DOHH2 (cell line): ENCODE measurements at regions not wholly inside any gene's neighbourhood (a gene's known extent, or its start where the extent isn't known, plus 50 kb on each side); places are given as distances from the start of the nearest gene placed in this dataset.

Experiments used
- H3F3A ChIP-seq: fragments of 200-600 bp; sonication (generic), shearing (Covaris generic); 2 replicates; pipeline ENCODE4 v1.6.0; 2016; ENCODE audit warnings: antibody characterized with exemption, mild to moderate bottlenecking; ENCODE audit not compliant: control insufficient read depth, insufficient read depth
- H3K27ac ChIP-seq: fragments of 200-600 bp; sonication (generic); 2 replicates; pipeline ENCODE4 v1.5.1; 2014; ENCODE audit warnings: low read depth, mild to moderate bottlenecking, low read length, moderate library complexity
- H3K27me3 ChIP-seq: fragments of 200-600 bp; sonication (generic); 2 replicates; pipeline ENCODE4 v1.6.1; 2014; ENCODE audit warnings: mild to moderate bottlenecking, low read length, mixed read lengths; ENCODE audit not compliant: control insufficient read depth
- H3K36me3 ChIP-seq: fragments of 200-600 bp; sonication (generic); 2 replicates; pipeline ENCODE4 v1.6.1; 2014; ENCODE audit warnings: mild to moderate bottlenecking, low read length, moderate library complexity, mixed read lengths; ENCODE audit not compliant: control insufficient read depth
- H3K4me1 ChIP-seq: fragments of 200-600 bp; sonication (generic); 2 replicates; pipeline ENCODE4 v1.6.1; 2014; ENCODE audit warnings: mild to moderate bottlenecking, low read length, mixed read lengths; ENCODE audit not compliant: control insufficient read depth
- H3K4me2 ChIP-seq: fragments of 200-600 bp; sonication (generic); 2 replicates; pipeline ENCODE4 v1.6.0; 2014; ENCODE audit warnings: mild to moderate bottlenecking, low read length, moderate library complexity
- H3K4me3 ChIP-seq: fragments of 200-600 bp; sonication (generic); 2 replicates; pipeline ENCODE4 v1.5.1; 2014; ENCODE audit warnings: mild to moderate bottlenecking, low read length, mixed read lengths
- H3K79me2 ChIP-seq: fragments of 200-600 bp; sonication (generic); 2 replicates; pipeline ENCODE4 v1.6.1; 2014; ENCODE audit warnings: mild to moderate bottlenecking, low read length, mixed read lengths; ENCODE audit not compliant: control insufficient read depth
- H3K9me2 ChIP-seq: fragments of 200-600 bp; sonication (generic); replicated peaks from 2 replicates; pipeline ENCODE4 v1.6.1; 2014; ENCODE audit warnings: mild to moderate bottlenecking, low read length, mixed read lengths; ENCODE audit not compliant: control insufficient read depth
- H3K9me3 ChIP-seq: fragments of 200-600 bp; sonication (generic); 2 replicates; pipeline ENCODE4 v1.6.1; 2014; ENCODE audit warnings: antibody characterized with exemption, low read length, mixed read lengths; ENCODE audit not compliant: control insufficient read depth, insufficient read depth
- H4K20me1 ChIP-seq: fragments of 200-600 bp; sonication (generic); 2 replicates; pipeline ENCODE4 v1.6.0; 2014; ENCODE audit warnings: low read depth, mild to moderate bottlenecking, antibody characterized with exemption, low read length, moderate library complexity; ENCODE audit not compliant: control insufficient read depth, insufficient read depth
- CTCF ChIP-seq: fragments of 200-600 bp; sonication (generic); IDR thresholded peaks from one replicate; pipeline ENCODE4 v1.5.1; 2014; ENCODE audit warnings: antibody characterized with exemption, mild to moderate bottlenecking, low read depth, low read length; ENCODE audit not compliant: poor library complexity, severe bottlenecking
- EZH2phosphoT487 ChIP-seq: fragments of 200-600 bp; sonication (generic); IDR thresholded peaks from 2 replicates; pipeline ENCODE4 v1.6.1; 2017; ENCODE audit warnings: borderline replicate concordance, mild to moderate bottlenecking, antibody characterized with exemption, low read length, moderate library complexity, mixed read lengths

GRCh38 chr20:10985536-10985935 is 311.7 kb upstream of the JAG1 start:
- Histone ChIP-seq H3K9me3 (peaks cover 4% of the 10 kb centered on the region; the same call in 1 of the 2 replicates), H3K9me2 (no peaks in the 10 kb centered on the region), H3K79me2 (no peaks in the 10 kb centered on the region), H3K4me2 (no peak overlapping the region), H3K4me1 (no peaks in the 10 kb centered on the region), H3K27me3 (no peaks in the 10 kb centered on the region), H3F3A (no peaks in the 10 kb centered on the region), H3K36me3 (no peaks in the 10 kb centered on the region), H3K4me3 (no peak overlapping the region), H4K20me1 (no peaks in the 10 kb centered on the region), H3K27ac (no peak overlapping the region)
- TF ChIP-seq CTCF = no peak
- TF ChIP-seq EZH2phosphoT487 = no peak

- no peaks in the 10 kb centered on the region for H3K4me1 ChIP-seq
- no peak overlapping the region for H3K4me3 ChIP-seq
- no peak overlapping the region for H3K4me2 ChIP-seq
- H3K9me3 ChIP-seq = peaks cover 4% of the 10 kb centered on the region; the same call in 1 of the 2 replicates
- H4K20me1 ChIP-seq = no peaks in the 10 kb centered on the region
- no peak overlapping the region for H3K27ac ChIP-seq
- no peaks in the 10 kb centered on the region for H3K36me3 ChIP-seq
- no peaks in the 10 kb centered on the region for H3K27me3 ChIP-seq
- no peak for TF ChIP-seq EZH2phosphoT487
- no peak for TF ChIP-seq CTCF
- H3K79me2 ChIP-seq = no peaks in the 10 kb centered on the region
- no peaks in the 10 kb centered on the region for H3F3A ChIP-seq
- H3K9me2 ChIP-seq = no peaks in the 10 kb centered on the region
Measured at GRCh38 chr20:10986586-10986985, 312.8 kb upstream of the JAG1 start.

GRCh38 chr20:10987651-10988383 is 314.0 kb upstream of the JAG1 start:
- Histone ChIP-seq H3F3A (no peaks in the 10 kb centered on the region), H3K27me3 (no peaks in the 10 kb centered on the region), H3K9me2 (no peaks in the 10 kb centered on the region), H3K27ac (no peak overlapping the region), H3K4me2 (no peak overlapping the region), H3K36me3 (no peaks in the 10 kb centered on the region), H3K4me1 (no peaks in the 10 kb centered on the region), H3K79me2 (no peaks in the 10 kb centered on the region), H3K9me3 (peaks cover 4% of the 10 kb centered on the region; the same call in 1 of the 2 replicates), H3K4me3 (no peak overlapping the region), H4K20me1 (no peaks in the 10 kb centered on the region)
- TF ChIP-seq EZH2phosphoT487 (no peak), CTCF (no peak)
